Left lung (tissue), 4 donors: ENCODE measurements at regions not wholly inside any gene's neighbourhood (a gene's known extent, or its start where the extent isn't known, plus 50 kb on each side); places are given as distances from the start of the nearest gene placed in this dataset.

Source experiments
- ATAC-seq: fragments of 200-7000 bp; cut with Tn5 transposase; one replicate; pipeline ENCODE4 v1.9.1; 2020; ENCODE audit warnings: moderate library complexity
- DNase-seq, 4 donors: peaks; one replicate each; pipeline ENCODE4 v3.0.0-alpha.2; 2013 to 2020
- H3K27ac ChIP-seq, 2 donors: fragments of 200-600 bp; sonication (generic) in 1 of 2; one replicate each; pipeline versions ENCODE4 v1.5.0 to v1.8.0; 2020 to 2021
- H3K27me3 ChIP-seq, 2 donors: fragments of 200-600 bp; sonication (generic) in 1 of 2; one replicate each; pipeline versions ENCODE4 v1.5.0 to v1.8.0; 2020 to 2021
- H3K36me3 ChIP-seq, 2 donors: fragments of 200-600 bp; sonication (generic) in 1 of 2; one replicate each; pipeline versions ENCODE4 v1.5.0 to v1.8.0; 2020 to 2021
- H3K4me1 ChIP-seq, 2 donors: fragments of 200-600 bp; one replicate each; pipeline ENCODE4 v1.8.0; 2021
- H3K4me3 ChIP-seq, 2 donors: fragments of 200-600 bp; sonication (generic) in 1 of 2; one replicate each; pipeline versions ENCODE4 v1.5.0 to v1.8.0; 2020 to 2021; ENCODE audit warnings: mild to moderate bottlenecking in 1 of 2
- H3K9me3 ChIP-seq, 2 donors: fragments of 200-600 bp; sonication (generic) in 1 of 2; one replicate each; pipeline versions ENCODE4 v1.5.0 to v1.8.0; 2020 to 2021
- CTCF ChIP-seq, 2 donors: fragments of 200-600 bp; sonication (generic) in 1 of 2; IDR thresholded peaks; one replicate each; pipeline versions ENCODE4 v1.5.0 to v1.8.0; 2021; ENCODE audit warnings: antibody characterized with exemption in 2 of 2
- intact Hi-C, 2 donors: fragments of 100-400 bp; cut with DNase I; formaldehyde crosslinking; loops; one replicate each; pipeline versions ENCODE4 v1.11.2 to v1.14.2; 2022
- donor health status: DM: no; HTN: yes; CAD: no.
- donor health status: DM: no; HTN: no; CAD: no.

- Histone ChIP-seq H3K4me3 (no peak overlapping the region), H3K36me3 (no peaks in the 10 kb centered on the region), H3K9me3 (no peaks in the 10 kb centered on the region), H3K27me3 (no peaks in the 10 kb centered on the region), H3K4me1 (no peaks in the 10 kb centered on the region), H3K27ac (no peak overlapping the region)
- no peak for TF ChIP-seq CTCF (IDR thresholded peaks at IDR 0.05)
- DNase-seq (peak in 1 of 4 donors; percentile 22), ATAC-seq (no peak)
- intact Hi-C loops, result no loop called here
Measured at GRCh38 chr2:239726631-239727181, 298.4 kb downstream of the NDUFA10 start.

GRCh38 chr2:239726091-239726591 lies 299.0 kb downstream of the NDUFA10 start:
- Histone ChIP-seq H3K27me3 (no peaks in the 10 kb centered on the region), H3K36me3 (no peaks in the 10 kb centered on the region), H3K9me3 (no peaks in the 10 kb centered on the region), H3K4me1 (no peaks in the 10 kb centered on the region), H3K4me3 (no peak overlapping the region), H3K27ac (no peak overlapping the region)
- peak in 1 of 4 donors; percentile 8 for DNase-seq
- ATAC-seq, result peak; percentile 24
- intact Hi-C loops, result no loop called here
- TF ChIP-seq CTCF (IDR thresholded peaks at IDR 0.05), result no peak

GRCh38 chr2:239725551-239725890 lies 299.6 kb downstream of the NDUFA10 start:
- intact Hi-C loops, result no loop called here
- Histone ChIP-seq H3K4me1 (no peaks in the 10 kb centered on the region), H3K9me3 (no peaks in the 10 kb centered on the region), H3K36me3 (no peaks in the 10 kb centered on the region), H3K27me3 (no peaks in the 10 kb centered on the region), H3K27ac (no peak overlapping the region), H3K4me3 (no peak overlapping the region)
- DNase-seq (peak in 1 of 4 donors; percentile 27), ATAC-seq (no peak)
- no peak for TF ChIP-seq CTCF (IDR thresholded peaks at IDR 0.05)

- H3K27ac ChIP-seq, result no peak overlapping the region
- DNase-seq (peak in 1 of 4 donors; percentile 8), ATAC-seq (no peak)
- intact Hi-C loops, result no loop called here
- TF ChIP-seq CTCF (IDR thresholded peaks at IDR 0.05), result no peak
- H3K9me3 ChIP-seq, result no peaks in the 10 kb centered on the region
- no peak overlapping the region for H3K4me3 ChIP-seq
- H3K4me1 ChIP-seq, result no peaks in the 10 kb centered on the region
- H3K36me3 ChIP-seq, result no peaks in the 10 kb centered on the region
- no peaks in the 10 kb centered on the region for H3K27me3 ChIP-seq
Measured at GRCh38 chr2:239724851-239725550, 300.1 kb downstream of the NDUFA10 start.

GRCh38 chr2:239724194-239724849 lies 300.8 kb downstream of the NDUFA10 start:
- intact Hi-C loops, result no loop called here
- no peak for ATAC-seq

More at GRCh38 chr2:239724194-239724849, 300.8 kb downstream of the NDUFA10 start:
- H3K27me3 ChIP-seq, result no peaks in the 10 kb centered on the region
- no peaks in the 10 kb centered on the region for H3K9me3 ChIP-seq
- peak in 2 of 4 donors; percentile 27 to 28 for DNase-seq
- no peaks in the 10 kb centered on the region for H3K4me1 ChIP-seq
- no peak overlapping the region for H3K4me3 ChIP-seq
- H3K27ac ChIP-seq, result no peak overlapping the region
- H3K36me3 ChIP-seq, result no peaks in the 10 kb centered on the region
- TF ChIP-seq CTCF (IDR thresholded peaks at IDR 0.05), result no peak
